IPS DF 19.7 (cell line): ENCODE measurements at regions not wholly inside any gene's neighbourhood (a gene's known extent, or its start where the extent isn't known, plus 50 kb on each side); places are given as distances from the start of the nearest gene placed in this dataset.
A peak's percentile ranks its signal among the peaks of the same experiment; 100 is the strongest.

ENCODE experiments used
- DNase-seq: peaks from one replicate; pipeline ENCODE4 v3.0.0-alpha.2; 2013; ENCODE audit warnings: low read depth, low spot score

GRCh38 chr3:116767726-116768125, 58.1 kb downstream of the TUSC7 start:
- no peak for DNase-seq

GRCh38 chr3:116770815-116771450, 61.4 kb downstream of the TUSC7 start:
- DNase-seq: peak; percentile 56

- DNase-seq: no peak
Measured at GRCh38 chr3:116776880-116777785, 67.6 kb downstream of the TUSC7 start.

GRCh38 chr3:116785226-116785625, 75.6 kb downstream of the TUSC7 start:
- DNase-seq: peak; percentile 5

- no peak for DNase-seq
Measured at GRCh38 chr3:116802651-116803050, 93.1 kb downstream of the TUSC7 start.

GRCh38 chr3:116806351-116806750, 96.8 kb downstream of the TUSC7 start:
- no peak for DNase-seq

GRCh38 chr3:116808725-116809124, 99.1 kb downstream of the TUSC7 start:
- DNase-seq: no peak

- DNase-seq: no peak
Measured at GRCh38 chr3:116809208-116809607, 99.6 kb downstream of the TUSC7 start.

GRCh38 chr3:116811754-116812153, 102.2 kb downstream of the TUSC7 start:
- DNase-seq: no peak

- no peak for DNase-seq
Measured at GRCh38 chr3:116812949-116813348, 103.4 kb downstream of the TUSC7 start.

GRCh38 chr3:116815321-116815720, 105.7 kb downstream of the TUSC7 start:
- DNase-seq: no peak

GRCh38 chr3:116815831-116816588, 106.4 kb downstream of the TUSC7 start:
- no peak for DNase-seq

- no peak for DNase-seq
Measured at GRCh38 chr3:116821371-116821770, 111.8 kb downstream of the TUSC7 start.

- no peak for DNase-seq
Measured at GRCh38 chr3:116824208-116824607, 114.6 kb downstream of the TUSC7 start.

- DNase-seq: no peak
Measured at GRCh38 chr3:116833202-116833601, 123.6 kb downstream of the TUSC7 start.

GRCh38 chr3:116834816-116835215, 125.2 kb downstream of the TUSC7 start:
- no peak for DNase-seq

- no peak for DNase-seq
Measured at GRCh38 chr3:116835658-116836057, 126.1 kb downstream of the TUSC7 start.

GRCh38 chr3:116836286-116836685, 126.7 kb downstream of the TUSC7 start:
- no peak for DNase-seq

- DNase-seq: no peak
Measured at GRCh38 chr3:116837483-116837882, 127.9 kb downstream of the TUSC7 start.

- no peak for DNase-seq
Measured at GRCh38 chr3:116841003-116841735, 131.6 kb downstream of the TUSC7 start.

GRCh38 chr3:116842254-116842957, 132.8 kb downstream of the TUSC7 start:
- DNase-seq: no peak
